ENCODE measurements at regions not wholly inside any gene's neighbourhood (a gene's known extent, or its start where the extent isn't known, plus 50 kb on each side); places are given as distances from the start of the nearest gene placed in this dataset.

- TF ChIP-seq JUN (IDR thresholded peaks at IDR 0.05) = no peak
- TF ChIP-seq, protein P1, sequence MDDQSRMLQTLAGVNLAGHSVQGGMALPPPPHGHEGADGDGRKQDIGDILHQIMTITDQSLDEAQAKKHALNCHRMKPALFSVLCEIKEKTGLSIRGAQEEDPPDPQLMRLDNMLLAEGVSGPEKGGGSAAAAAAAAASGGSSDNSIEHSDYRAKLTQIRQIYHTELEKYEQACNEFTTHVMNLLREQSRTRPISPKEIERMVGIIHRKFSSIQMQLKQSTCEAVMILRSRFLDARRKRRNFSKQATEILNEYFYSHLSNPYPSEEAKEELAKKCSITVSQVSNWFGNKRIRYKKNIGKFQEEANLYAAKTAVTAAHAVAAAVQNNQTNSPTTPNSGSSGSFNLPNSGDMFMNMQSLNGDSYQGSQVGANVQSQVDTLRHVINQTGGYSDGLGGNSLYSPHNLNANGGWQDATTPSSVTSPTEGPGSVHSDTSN (IDR thresholded peaks at IDR 0.05) = no peak
- no peak for TF ChIP-seq CHD2 (IDR thresholded peaks at IDR 0.05; ENCODE audit: low read length, partially characterized antibody)
- TF ChIP-seq RCOR1 (IDR thresholded peaks at IDR 0.05; ENCODE audit: low read depth, low read length) = no peak
- no peak for TF ChIP-seq POLR2AphosphoS2 (conservative IDR thresholded peaks at IDR 0.05; ENCODE audit: low read length)
- TF ChIP-seq MAFK (IDR thresholded peaks at IDR 0.05; ENCODE audit: partially characterized antibody) = no peak
Measured at GRCh38 chr4:159506801-159507517, 404.1 kb downstream of the RAPGEF2 start.
